GM21381 (cell line): ENCODE measurements at regions not wholly inside any gene's neighbourhood (a gene's known extent, or its start where the extent isn't known, plus 50 kb on each side); places are given as distances from the start of the nearest gene placed in this dataset.

Experiments used
- ATAC-seq: cut with Tn5 transposase; IDR thresholded peaks from one replicate; pipeline ENCODE4 v1.9.1; 2021; ENCODE audit warnings: mild to moderate bottlenecking, moderate library complexity; ENCODE audit not compliant: unreplicated experiment

DNA sequence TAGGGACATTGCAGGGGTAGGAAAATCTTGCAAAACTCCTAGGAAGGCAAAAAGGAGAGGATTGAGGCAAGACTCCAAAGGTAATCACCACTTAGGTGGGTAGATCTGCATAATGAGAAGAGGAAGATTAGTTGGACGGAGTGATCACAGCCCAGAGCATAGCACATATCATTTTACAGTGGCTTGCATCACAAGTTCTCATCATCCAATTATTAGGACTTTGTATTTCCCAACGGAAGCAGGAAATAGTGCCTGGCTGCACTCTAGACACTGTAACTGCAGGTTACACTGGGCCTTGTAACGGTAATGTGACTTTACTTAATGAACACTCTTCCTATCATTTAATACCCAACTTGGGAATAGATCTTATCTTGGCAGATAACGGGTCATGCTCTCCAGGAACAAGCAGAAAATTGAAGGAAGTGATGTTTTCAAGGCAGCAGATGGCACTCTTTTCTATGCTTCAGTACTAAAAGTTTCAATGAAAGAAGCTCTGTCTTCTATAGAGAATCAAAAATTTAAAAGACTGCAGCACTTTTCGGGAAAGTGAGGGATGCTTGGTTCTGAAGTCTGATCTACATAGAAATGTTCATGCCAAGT, 101.9 kb upstream of the KCNMB2 start:
- no peak for ATAC-seq

DNA sequence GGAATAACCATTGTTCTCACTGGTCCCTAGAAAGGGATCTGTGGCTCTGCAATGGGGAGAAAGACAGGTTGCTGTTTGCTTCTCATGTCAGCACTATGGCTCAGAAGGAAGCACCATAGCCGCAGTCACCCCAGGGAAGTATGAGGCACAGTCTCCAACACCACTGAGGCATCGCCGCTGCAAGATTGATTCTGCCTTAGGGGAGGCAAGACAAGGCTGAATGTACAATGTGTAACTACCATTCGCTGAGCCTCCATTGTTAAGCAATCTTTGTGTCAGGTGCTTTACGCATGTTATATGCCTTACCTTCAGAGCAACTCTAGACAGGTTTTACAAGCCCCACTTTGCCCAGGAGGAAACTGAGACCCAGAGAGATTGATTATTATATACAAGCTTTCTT, 100.7 kb upstream of the KCNMB2 start:
- ATAC-seq, result no peak

DNA sequence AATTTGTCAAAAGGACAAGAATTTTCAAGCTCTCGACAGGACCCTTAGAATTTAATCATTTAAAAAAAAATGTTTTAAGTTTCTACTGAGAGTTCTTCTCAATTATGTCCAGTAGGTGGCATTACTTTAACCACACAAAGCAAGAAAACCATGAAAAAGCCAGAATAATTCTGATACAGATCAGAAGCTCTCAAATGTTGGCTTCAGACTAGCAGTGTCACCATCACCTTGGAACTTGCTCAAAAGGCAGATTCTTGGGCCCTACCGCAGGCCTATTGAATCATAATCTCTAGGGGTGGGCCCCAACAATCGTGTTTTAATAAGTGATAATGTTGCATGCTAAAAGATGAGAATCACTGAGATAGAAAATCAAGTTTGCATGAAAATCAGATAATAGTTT, 99.5 kb upstream of the KCNMB2 start:
- ATAC-seq, result peak; percentile 49

DNA sequence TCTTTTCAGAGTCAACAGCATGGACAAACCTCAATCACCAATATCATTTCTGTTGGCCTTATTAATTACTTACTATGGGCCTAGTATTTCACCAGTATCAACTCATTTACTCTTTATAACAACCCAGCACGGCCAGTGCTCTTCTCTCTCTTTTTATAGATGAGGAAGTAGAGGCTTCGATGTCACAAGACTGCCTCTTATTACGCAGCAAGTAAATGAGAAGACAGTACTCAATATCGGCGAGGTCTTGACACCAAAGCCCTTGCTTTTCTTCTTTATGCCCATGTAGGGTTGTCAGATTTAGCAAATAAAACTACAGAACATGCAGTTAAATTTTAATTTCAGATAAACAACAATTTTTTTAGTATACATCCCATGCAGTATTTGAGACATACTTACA, 99.0 kb upstream of the KCNMB2 start:
- ATAC-seq, result no peak

DNA sequence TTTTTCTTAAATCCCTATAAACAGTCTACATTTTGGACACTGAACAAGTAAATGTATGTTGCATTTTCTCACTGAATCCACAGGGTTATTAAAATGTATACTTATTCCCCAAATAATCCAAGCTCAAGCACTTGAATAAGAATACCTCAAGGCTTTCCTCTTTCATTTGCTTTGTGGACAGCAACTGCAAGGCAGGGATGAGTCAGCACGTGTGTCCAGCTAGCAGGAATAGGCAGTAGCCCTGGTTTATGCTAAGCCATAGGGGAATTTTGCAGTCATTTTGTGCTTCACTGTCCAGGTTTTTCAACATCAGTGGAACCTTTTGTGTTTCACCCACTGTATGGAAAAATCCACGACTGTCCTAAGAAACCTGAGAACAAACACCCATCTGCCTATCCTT, 96.7 kb upstream of the KCNMB2 start:
- no peak for ATAC-seq

DNA sequence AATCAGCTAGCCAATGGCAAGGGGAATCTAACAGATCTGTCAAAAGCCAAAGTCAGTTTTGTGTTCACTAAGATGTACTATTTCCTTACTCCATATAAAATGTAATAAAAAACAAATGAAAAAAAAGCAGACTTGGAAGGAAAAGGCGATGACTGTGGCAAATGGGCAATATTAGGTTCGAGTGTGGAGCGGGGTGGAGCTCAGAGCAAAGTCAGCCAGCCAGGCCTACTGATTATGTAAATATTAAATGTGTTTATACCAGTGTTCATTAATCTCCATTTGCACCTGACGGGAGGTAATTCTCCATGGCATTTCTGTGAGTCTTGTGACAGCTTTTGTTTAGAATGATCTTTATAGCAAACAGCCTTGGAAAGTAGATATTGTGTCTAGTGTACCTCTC, 96.2 kb upstream of the KCNMB2 start:
- ATAC-seq, result no peak

DNA sequence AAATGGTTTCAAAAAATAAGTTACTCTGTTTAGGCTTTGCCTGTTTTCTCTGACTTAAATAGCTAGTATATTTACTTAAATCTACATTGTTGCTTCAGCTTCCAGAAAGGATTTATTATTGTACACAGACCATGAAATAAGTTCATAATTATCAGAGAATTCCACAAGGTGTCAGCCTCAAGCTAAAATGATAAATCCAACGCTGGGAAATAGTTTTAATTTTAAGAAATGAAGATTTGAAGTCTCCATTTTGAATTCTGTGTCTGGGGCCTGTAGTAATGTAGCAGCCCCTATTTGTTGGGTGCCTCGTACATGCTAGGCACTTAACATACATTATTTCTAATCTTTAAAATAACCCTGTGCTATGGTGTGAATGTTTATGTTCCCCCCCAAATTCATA, 92.6 kb upstream of the KCNMB2 start:
- ATAC-seq, result no peak

DNA sequence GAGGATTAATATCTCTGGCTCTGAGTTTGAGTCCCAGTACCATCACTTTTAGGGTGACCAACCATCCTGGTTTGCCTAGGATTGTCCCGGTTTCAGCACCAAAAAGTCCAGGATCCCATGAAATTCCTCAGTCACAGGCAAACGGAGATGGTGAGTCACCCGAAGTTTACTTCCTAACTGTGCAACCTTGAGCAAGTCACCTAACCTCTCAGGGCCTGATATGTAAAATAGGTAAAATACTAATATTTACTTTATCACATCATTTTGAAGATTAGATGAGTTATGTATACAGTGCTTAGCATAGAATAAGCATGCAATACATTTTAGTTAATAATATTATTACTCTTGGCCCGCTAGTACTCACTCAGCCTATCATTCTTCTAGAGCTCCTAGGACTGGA, 91.1 kb upstream of the KCNMB2 start:
- no peak for ATAC-seq

DNA sequence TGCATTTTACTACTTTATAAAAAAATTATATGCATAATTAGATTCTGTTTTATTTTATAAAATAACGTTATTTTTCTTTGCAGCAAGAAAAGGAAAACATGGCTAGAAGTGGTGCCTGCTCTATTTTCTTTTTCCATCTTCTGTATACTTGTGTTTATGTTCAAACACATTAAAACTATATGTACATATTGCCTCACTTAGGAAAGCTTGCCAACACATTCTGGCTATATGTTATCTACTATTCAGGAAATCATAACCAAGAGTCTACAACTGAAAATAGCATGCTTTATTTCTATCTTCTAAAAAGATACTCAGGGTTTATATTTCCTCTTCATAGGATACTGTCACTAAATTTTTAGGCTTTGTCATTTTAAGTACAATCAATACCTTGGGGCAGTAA, 90.2 kb upstream of the KCNMB2 start:
- ATAC-seq, result no peak

DNA sequence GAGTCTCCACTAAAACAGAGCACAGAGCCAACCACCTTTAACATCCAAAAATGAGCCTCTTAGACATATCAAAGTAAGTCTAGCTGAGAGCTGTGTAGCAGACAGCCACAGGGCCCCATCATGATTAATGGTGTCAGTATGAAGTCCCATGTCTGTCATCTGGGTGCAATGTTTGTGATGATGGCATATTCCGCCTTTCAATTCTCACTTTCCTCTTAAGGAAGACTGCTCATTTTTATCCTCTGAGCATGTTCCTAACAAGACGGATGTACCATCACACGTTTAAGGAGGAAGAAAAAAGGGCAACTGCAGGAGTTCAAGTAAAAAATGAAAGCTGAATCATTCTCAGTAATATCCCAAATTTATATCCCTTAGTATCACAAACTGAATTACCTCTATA, 85.8 kb upstream of the KCNMB2 start:
- no peak for ATAC-seq

DNA sequence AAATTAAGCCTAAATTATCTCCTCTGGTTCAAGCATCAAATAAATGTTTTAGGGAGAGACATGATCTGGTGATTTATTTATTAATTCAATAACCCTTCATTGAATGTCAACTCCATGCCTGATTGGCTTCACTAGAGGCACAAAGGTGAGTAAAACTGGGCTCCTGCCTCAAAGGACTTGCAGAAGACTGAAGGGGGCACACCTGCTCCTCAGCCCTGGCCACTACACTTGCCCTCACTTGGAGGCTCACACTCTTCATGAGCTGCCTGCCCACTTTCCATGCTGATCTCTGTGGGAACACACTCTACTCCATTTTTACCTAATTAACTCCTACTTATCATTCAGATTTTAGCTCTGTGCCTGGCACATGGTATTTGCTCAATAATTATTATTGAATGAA, 84.4 kb upstream of the KCNMB2 start:
- ATAC-seq, result no peak

DNA sequence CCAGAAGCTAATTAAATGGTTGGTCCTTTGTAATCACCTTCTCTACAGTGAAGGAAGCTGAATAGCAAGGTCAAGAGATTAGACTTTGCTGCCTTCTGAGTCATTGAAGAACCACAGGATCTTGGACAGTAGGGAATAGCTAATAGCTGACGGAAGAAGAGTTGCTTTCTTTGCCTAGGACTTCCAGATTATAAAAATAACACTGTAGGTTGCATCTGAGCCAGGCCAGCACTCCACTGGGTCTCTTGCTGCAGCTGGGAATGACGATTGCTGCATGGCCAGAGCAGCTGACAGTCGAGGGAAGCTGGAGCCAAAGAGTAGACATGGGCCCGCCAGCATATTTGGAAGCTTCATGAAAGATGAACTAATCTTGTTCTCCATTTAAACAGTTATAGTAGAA, 81.5 kb upstream of the KCNMB2 start:
- ATAC-seq, result no peak

DNA sequence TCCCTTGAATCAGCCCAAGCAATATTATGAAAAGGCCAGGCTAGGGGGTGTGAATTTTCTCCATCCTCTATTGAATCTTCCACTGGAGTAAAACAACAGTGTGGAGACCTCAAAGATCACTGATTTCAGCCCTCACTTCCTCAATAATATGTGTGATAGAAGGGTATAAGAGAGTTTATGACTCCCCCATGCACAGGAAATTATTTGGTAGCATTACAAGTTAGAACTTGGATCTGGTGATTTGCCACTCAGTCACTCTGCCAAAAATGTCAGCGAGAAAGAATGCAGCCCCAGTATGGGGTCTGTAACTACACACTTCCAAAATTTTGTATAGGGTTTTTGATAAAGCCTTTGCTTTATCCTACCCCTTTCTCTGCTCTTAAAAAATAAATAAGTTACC, 81.0 kb upstream of the KCNMB2 start:
- ATAC-seq, result no peak

DNA sequence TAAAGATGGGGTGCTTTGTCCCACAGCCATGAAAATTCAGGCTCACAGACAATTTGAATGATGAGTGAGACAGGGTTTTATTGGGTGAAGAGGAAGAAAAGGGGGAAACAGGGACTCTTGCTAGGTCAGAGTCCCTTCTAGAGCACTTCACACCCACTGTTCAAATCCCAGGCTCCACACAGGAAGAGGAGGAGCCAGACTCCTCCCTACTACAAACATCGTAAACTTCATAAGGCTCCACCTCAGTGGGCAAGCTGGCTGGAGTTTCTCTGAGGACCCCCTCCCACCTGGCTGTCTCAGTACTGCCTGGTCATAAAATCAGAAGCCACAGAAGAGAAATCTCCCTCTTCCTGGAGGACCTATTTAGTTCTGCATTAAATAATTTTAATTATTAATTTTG, 80.3 kb upstream of the KCNMB2 start:
- ATAC-seq, result no peak

DNA sequence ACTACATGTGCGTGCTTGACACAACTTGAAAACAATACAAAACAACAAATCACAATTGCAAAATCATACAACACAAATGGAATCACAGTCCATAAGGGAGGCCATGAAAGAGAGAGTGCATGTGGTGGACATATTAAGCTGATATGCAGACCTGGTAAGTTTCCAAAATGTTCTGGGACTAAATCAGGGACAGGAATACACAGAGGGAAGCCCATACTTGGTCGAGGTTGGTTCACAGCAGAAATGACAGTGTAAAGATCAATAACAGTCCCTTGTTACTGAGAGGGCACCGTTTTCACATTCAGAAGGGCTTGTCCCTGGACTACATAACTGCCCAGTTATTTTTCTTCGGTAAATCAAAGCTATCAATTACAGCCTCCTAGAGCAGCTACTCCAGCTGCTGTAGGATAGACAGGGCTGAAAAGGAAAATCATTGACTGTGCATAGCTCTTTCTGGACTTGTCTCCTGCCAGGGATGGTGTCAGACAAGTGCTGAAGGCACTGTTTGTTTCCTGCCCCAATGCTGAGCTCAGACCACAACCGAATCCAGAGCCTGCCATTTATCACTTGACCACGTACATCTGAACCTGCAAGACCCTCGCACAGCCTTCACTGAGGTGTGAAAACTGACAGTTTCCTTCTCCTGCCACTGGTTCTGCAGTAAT, 79.5 kb upstream of the KCNMB2 start:
- no peak for ATAC-seq

DNA sequence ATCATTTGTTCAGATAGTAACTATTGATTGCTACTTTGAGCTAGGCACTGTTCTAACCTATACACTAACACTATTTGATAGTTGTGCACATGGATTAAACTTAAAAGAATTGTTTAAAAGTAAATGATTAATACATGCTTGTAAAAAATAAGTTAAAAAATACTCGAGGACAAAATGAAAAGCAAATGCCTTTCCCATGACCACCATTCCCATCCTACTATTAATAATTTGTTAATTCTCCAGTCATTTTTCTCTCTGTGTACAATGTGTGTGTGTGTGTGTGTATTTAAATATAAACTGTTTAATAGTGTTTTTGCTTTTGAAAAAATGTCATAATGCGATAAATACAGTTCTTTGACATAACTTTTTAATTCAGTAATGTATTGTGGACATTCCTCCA, 78.7 kb upstream of the KCNMB2 start:
- ATAC-seq, result no peak

DNA sequence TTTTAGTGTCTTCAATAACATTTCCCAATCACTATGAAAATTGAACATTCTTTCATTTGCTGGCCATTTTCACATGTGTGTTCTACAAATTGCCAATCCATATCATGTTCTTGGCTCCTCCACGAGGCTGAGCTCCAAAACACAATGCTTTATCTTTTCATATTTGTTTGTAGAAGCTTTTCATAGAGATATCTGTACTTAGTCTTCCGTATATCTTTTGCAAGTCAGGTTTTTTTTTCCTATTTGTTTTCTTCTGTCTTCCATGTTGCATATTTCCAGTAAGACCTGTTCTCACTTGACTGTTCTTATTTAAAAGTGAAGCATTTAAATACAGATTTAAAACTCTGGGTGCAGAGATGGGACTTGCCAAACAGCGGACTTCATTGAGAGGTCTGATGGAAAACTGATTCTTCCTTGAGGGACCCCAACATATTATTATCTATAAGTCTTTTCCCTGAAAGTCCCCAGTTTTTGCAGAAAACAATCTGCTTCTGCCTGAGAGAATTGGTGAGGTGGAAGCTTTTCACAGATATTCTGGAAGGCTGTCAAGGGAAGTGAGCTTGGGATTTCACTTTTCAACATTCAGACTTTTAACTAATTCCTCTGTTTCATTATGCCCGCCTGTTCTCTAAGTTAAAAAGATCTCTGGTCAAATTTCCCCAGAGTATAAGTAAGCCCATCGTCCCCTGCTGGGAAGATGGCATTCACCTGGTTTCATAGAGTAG, 77.8 kb upstream of the KCNMB2 start:
- no peak for ATAC-seq

DNA sequence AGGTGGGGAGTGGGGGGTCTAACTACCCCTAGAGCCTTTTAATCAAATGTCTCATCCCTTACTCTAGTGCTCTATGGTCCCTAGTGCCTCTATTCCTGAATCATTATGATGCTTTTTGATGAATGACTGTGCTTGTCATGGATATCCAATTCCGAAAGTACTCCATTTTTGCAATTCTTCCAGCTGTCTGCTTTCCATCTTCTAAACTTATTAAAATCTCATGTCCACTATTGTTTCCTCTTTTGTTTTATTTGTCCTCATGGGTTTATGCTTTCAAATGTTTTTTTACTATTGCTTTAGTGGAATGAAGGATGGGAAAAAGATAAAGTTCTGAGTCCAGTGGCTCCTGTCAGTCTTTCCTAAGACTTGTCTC, 77.2 kb upstream of the KCNMB2 start:
- ATAC-seq, result no peak

DNA sequence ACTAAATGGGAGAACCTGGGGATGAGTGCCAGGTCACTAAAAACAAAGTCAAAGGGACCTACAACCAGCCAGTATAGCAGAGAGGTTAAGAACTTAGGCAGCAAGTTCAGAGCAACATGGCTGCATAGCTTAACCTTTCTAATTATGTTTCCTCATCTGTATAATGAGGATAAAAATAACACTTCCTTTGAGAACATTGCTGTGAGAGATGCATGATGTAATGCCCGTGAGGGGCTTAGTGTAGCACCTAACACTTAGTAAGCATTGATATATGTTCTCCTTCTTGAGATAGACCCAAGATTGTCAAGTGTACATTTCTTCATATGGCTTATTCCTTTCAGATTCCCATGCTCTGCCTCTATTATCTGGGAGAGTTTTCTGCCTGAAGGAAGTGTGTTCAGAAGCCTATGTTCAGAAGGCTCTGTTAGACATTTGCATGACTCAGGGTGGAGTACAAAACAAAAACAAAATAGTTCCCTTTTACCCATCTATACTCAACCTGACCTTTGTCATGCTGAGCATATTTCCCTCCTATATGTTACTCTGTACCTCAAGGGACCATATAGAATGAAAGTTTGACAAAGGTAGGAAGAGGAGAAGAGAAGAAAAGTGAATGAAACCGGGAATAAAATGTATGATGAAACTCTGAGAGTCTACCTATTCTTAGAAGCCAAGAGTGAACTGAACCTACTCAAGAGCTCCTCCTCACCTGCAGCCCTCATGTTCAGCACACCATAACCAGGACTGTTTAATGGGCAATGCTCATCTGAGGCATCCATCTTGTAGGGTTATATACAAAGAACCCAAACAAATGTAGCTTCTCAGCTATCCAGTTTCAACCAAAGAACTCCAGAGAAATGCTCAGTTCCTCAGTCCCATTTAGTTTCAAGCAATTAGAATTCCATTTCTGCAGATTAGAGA, 70.7 kb upstream of the KCNMB2 start:
- no peak for ATAC-seq

DNA sequence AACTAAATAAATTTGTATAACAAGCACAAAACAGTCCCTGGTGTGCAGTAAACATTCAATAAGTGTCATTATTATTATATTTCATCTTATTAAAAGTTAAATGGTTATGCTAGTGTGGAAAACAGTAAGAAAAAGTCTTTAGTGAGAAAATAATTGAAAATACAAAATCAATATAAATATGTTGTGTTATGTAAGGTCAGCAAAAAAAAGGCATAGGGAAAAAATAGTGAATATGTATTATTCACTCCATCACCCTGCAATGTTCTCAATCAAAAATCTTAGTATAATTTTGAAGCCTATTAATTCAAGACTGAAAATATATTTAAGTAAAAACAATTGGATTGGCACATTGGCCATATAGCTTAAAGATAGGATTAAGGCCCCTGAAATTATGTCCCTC, 63.3 kb upstream of the KCNMB2 start:
- ATAC-seq, result no peak

DNA sequence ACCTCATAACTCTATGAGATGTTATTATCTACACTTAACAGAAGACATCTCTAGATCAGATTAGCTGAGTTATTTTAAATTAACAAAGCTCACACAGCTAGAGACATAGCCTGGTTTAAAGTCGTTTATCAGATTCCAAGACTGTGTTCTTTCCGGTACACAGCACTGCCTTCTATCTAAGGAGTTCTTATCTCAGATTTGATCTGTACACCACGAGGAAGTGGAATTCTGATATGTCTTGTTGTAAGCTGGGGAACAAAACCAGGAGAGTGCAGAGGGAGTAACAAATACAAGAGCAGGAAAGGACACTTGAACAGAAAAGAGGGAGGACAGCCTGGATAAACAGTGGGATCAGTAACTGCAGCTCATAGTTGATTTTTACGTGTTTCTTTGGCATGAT, 61.7 kb upstream of the KCNMB2 start:
- ATAC-seq, result no peak

DNA sequence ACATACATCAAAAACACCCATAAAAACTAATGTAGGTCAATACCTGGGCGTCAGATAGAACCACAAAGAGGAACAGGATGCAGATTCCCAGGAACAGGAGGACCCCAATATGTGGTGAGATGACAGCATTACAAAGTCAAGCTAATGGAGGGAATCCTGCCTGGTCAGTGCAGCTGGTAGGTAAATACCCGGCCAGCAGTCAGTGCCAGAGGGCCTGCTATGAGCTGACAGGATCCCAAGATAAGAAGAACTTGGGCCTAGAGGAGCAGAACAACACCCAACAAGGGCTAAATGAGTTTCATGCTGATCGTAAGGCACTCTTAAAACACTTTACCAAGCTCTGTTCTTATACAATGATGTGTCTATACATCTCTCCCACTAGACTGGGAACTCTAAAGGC, 61.2 kb upstream of the KCNMB2 start:
- ATAC-seq, result no peak
